ENCODE measurements at regions not wholly inside any gene's neighbourhood (a gene's known extent, or its start where the extent isn't known, plus 50 kb on each side); places are given as distances from the start of the nearest gene placed in this dataset.
A peak's percentile ranks its signal among the peaks of the same experiment; 100 is the strongest.

- no TSS peak for BruUV-seq (replicated peaks)
- intact Hi-C loops (cut with micrococcal nuclease): no loop called here
Measured at GRCh38 chr2:4256351-4256750, 553.0 kb downstream of the DCDC2C start.

GRCh38 chr2:4258563-4258962 lies 555.2 kb downstream of the DCDC2C start:
- CTCF ChIA-PET: no interaction called here
- intact Hi-C loops (cut with micrococcal nuclease): no loop called here
- H3K4me3 Mint-ChIP-seq (ENCODE audit: unreplicated experiment): no peak overlapping the region
- no TSS peak for BruUV-seq (replicated peaks)
- peaks cover 18% of the 10 kb centered on the region for H3K4me1 Mint-ChIP-seq (ENCODE audit: insufficient read depth, unreplicated experiment)
- H3K9me3 Mint-ChIP-seq (ENCODE audit: unreplicated experiment): no peaks in the 10 kb centered on the region
- peak; percentile 52 for DNase-seq (ENCODE audit: unreplicated experiment)
- H3K27ac Mint-ChIP-seq (ENCODE audit: low read depth, unreplicated experiment): no peak overlapping the region
- no peak for TF ChIP-seq CTCF (IDR thresholded peaks at IDR 0.05; ENCODE audit: unreplicated experiment)
- H3K27me3 Mint-ChIP-seq (ENCODE audit: insufficient read depth, unreplicated experiment): no peaks in the 10 kb centered on the region
- H3K36me3 Mint-ChIP-seq (ENCODE audit: insufficient read depth, unreplicated experiment): no peaks in the 10 kb centered on the region
- POLR2A ChIA-PET: no interaction called here

More at GRCh38 chr2:4256351-4256750, 553.0 kb downstream of the DCDC2C start:
- ChIA-PET POLR2A (no interaction called here), CTCF (no interaction called here)
- no peak for TF ChIP-seq CTCF (IDR thresholded peaks at IDR 0.05; ENCODE audit: unreplicated experiment)
- peaks cover 18% of the 10 kb centered on the region for H3K4me1 Mint-ChIP-seq (ENCODE audit: insufficient read depth, unreplicated experiment)
- no peaks in the 10 kb centered on the region for H3K27me3 Mint-ChIP-seq (ENCODE audit: insufficient read depth, unreplicated experiment)
- H3K9me3 Mint-ChIP-seq (ENCODE audit: unreplicated experiment): no peaks in the 10 kb centered on the region
- H3K27ac Mint-ChIP-seq (ENCODE audit: low read depth, unreplicated experiment): no peak overlapping the region
- H3K36me3 Mint-ChIP-seq (ENCODE audit: insufficient read depth, unreplicated experiment): no peaks in the 10 kb centered on the region
- no peak overlapping the region for H3K4me3 Mint-ChIP-seq (ENCODE audit: unreplicated experiment)
- no peak for DNase-seq (ENCODE audit: unreplicated experiment)

- ChIA-PET CTCF (no interaction called here), POLR2A (no interaction called here)
- TF ChIP-seq CTCF (IDR thresholded peaks at IDR 0.05; ENCODE audit: unreplicated experiment): no peak
- Mint-ChIP-seq H3K27ac (ENCODE audit: low read depth, unreplicated experiment) (no peak overlapping the region), H3K4me3 (ENCODE audit: unreplicated experiment) (no peak overlapping the region), H3K9me3 (ENCODE audit: unreplicated experiment) (no peaks in the 10 kb centered on the region), H3K27me3 (ENCODE audit: insufficient read depth, unreplicated experiment) (no peaks in the 10 kb centered on the region), H3K36me3 (ENCODE audit: insufficient read depth, unreplicated experiment) (no peaks in the 10 kb centered on the region), H3K4me1 (ENCODE audit: insufficient read depth, unreplicated experiment) (peaks cover 6% of the 10 kb centered on the region)
- intact Hi-C loops (cut with micrococcal nuclease): no loop called here
- BruUV-seq (replicated peaks): no TSS peak
- DNase-seq (ENCODE audit: unreplicated experiment): no peak
Measured at GRCh38 chr2:4265936-4266335, 562.6 kb downstream of the DCDC2C start.

GRCh38 chr2:4269885-4270284 lies 566.5 kb downstream of the DCDC2C start:
- Mint-ChIP-seq H3K9me3 (ENCODE audit: unreplicated experiment) (no peaks in the 10 kb centered on the region), H3K27me3 (ENCODE audit: insufficient read depth, unreplicated experiment) (no peaks in the 10 kb centered on the region), H3K27ac (ENCODE audit: low read depth, unreplicated experiment) (no peak overlapping the region), H3K36me3 (ENCODE audit: insufficient read depth, unreplicated experiment) (no peaks in the 10 kb centered on the region), H3K4me1 (ENCODE audit: insufficient read depth, unreplicated experiment) (peaks cover 1% of the 10 kb centered on the region), H3K4me3 (ENCODE audit: unreplicated experiment) (no peak overlapping the region)
- CTCF ChIA-PET: no interaction called here
- DNase-seq (ENCODE audit: unreplicated experiment): no peak
- POLR2A ChIA-PET: no interaction called here
- BruUV-seq (replicated peaks): no TSS peak
- intact Hi-C loops (cut with micrococcal nuclease): no loop called here
- no peak for TF ChIP-seq CTCF (IDR thresholded peaks at IDR 0.05; ENCODE audit: unreplicated experiment)
